Endothelial cell of umbilical vein (primary cell): ENCODE measurements at regions not wholly inside any gene's neighbourhood (a gene's known extent, or its start where the extent isn't known, plus 50 kb on each side); places are given as distances from the start of the nearest gene placed in this dataset.

Experiments used
- BruUV-seq: library from RNA; stranded (reverse); fragments of 400-500 nt; replicated peaks from 2 replicates; lab custom pipeline; 2021; lab: Mats Ljungman, UMichigan
- CTCF ChIA-PET: fragments of 300-600, 350-600 bp; sonication (Branson Sonifier 250); formaldehyde crosslinking; loops from one replicate; lab custom pipeline; 2021; ENCODE audit warnings: antibody characterized with exemption, inconsistent platforms; lab: Charles Lee
- POLR2A ChIA-PET: fragments of 300-600, 350-600 bp; sonication (Branson Sonifier 250); formaldehyde crosslinking; loops from one replicate; lab custom pipeline; 2021; ENCODE audit warnings: antibody characterized with exemption, inconsistent platforms; lab: Charles Lee
- DNase-seq: peaks from one replicate; pipeline ENCODE4 v3.0.0-alpha.2; 2011; ENCODE audit warnings: low read depth, low spot score
- FAIRE-seq: peaks from 2 replicates; lab custom pipeline; 2011; peaks lifted over from hg19 to GRCh38; lab: Jason Lieb, UNC
- H2AFZ ChIP-seq: 2 replicates; pipeline ENCODE4 v1.6.0; 2012; ENCODE audit warnings: low read depth, low read length, control low read depth, inconsistent platforms
- H3K27ac ChIP-seq: 2 replicates; pipeline ENCODE4 v1.5.1; 2011; ENCODE audit warnings: low read depth, mild to moderate bottlenecking, control low read depth, low read length, moderate library complexity; ENCODE audit not compliant: insufficient read depth
- H3K27me3 ChIP-seq, 2 experiments: 2 replicates each; pipeline versions ENCODE4 v1.6.0 to v1.6.1; 2011; ENCODE audit warnings: low read length in 2 of 2, mixed read lengths in 1 of 2; ENCODE audit not compliant: control insufficient read depth in 2 of 2, insufficient read depth in 2 of 2
- H3K36me3 ChIP-seq, 2 experiments: 2 replicates in 1 of 2; 3 replicates in 1 of 2; pipeline ENCODE4 v1.5.1; 2011; ENCODE audit warnings: low read length in 2 of 2, mild to moderate bottlenecking in 1 of 2, moderate library complexity in 1 of 2; ENCODE audit not compliant: control insufficient read depth in 2 of 2, insufficient read depth in 2 of 2; ENCODE audit errors: extremely low read depth in 1 of 2
- H3K4me1 ChIP-seq: 3 replicates; pipeline ENCODE4 v1.5.1; 2011; ENCODE audit warnings: mild to moderate bottlenecking, low read length; ENCODE audit not compliant: control insufficient read depth, insufficient read depth; ENCODE audit errors: extremely low read depth
- H3K4me2 ChIP-seq: 2 replicates; pipeline ENCODE4 v1.6.1; 2011; ENCODE audit warnings: low read length, control low read depth, mixed read lengths; ENCODE audit not compliant: insufficient read depth
- H3K4me3 ChIP-seq, 3 experiments: fragments of 200-600 bp in 1 of 3; sonication (generic), shearing (Covaris generic) in 1 of 3; replicated peaks in 1 of 3; 2 replicates each; pipeline ENCODE4 v1.5.1; 2011 to 2016; ENCODE audit warnings: control low read depth in 3 of 3, low read length in 3 of 3, mild to moderate bottlenecking in 2 of 3, inconsistent platforms in 1 of 3, low read depth in 1 of 3, moderate library complexity in 1 of 3; ENCODE audit not compliant: insufficient read depth in 1 of 3
- H3K79me2 ChIP-seq: 2 replicates; pipeline ENCODE4 v1.6.0; 2012; ENCODE audit warnings: low read length, inconsistent platforms; ENCODE audit not compliant: control insufficient read depth, insufficient read depth
- H3K9ac ChIP-seq: replicated peaks from 2 replicates; pipeline ENCODE3; 2011; ENCODE audit warnings: low read length, control low read depth; ENCODE audit not compliant: insufficient read depth; ENCODE audit errors: extremely low read depth
- H3K9me1 ChIP-seq: replicated peaks from 3 replicates; pipeline ENCODE4 v1.6.0; 2011; ENCODE audit warnings: mild to moderate bottlenecking, low read length; ENCODE audit not compliant: control insufficient read depth, insufficient read depth; ENCODE audit errors: extremely low read depth
- H3K9me3 ChIP-seq: replicated peaks from 2 replicates; pipeline ENCODE4 v1.5.1; 2012; ENCODE audit warnings: low read length, inconsistent platforms; ENCODE audit not compliant: control insufficient read depth, insufficient read depth
- H4K20me1 ChIP-seq: replicated peaks from 2 replicates; pipeline ENCODE3; 2011; ENCODE audit warnings: mild to moderate bottlenecking, low read length; ENCODE audit not compliant: control insufficient read depth, insufficient read depth; ENCODE audit errors: extremely low read depth
- FOS ChIP-seq: IDR thresholded peaks from 2 replicates; pipeline ENCODE4 v1.6.1; 2011; ENCODE audit warnings: mild to moderate bottlenecking, low read length, moderate library complexity, borderline replicate concordance; ENCODE audit not compliant: insufficient read depth
- JUN ChIP-seq: IDR thresholded peaks from 2 replicates; pipeline ENCODE4 v1.6.1; 2011; ENCODE audit warnings: borderline replicate concordance, low read depth; ENCODE audit not compliant: insufficient read length, insufficient read depth
- MYC ChIP-seq: IDR thresholded peaks from one replicate; pipeline ENCODE4 v1.6.1; 2011; ENCODE audit warnings: mild to moderate bottlenecking, low read depth, low read length
- POLR2A ChIP-seq: IDR thresholded peaks from 2 replicates; pipeline ENCODE4 v1.6.1; 2012; ENCODE audit warnings: low read depth, mild to moderate bottlenecking, control low read depth, low read length
- dilution Hi-C: fragments of 300-500 bp; cut with MboI; formaldehyde crosslinking; loops from one replicate; pipeline ENCODE4 v1.15.0; 2019; ENCODE audit warnings: low sequenced_read_pairs; ENCODE audit not compliant: extremely low pct_ligation_motif_present
- intact Hi-C: fragments of 100-400 bp; cut with micrococcal nuclease; formaldehyde crosslinking; loops from one replicate; pipeline ENCODE4 v1.10.0; 2022
- TF ChIP-seq, protein P1 (sequence below): IDR thresholded peaks from 2 replicates; pipeline ENCODE4 v1.6.1; 2011; ENCODE audit not compliant: insufficient read depth, insufficient read length
- TF ChIP-seq, protein P2 (sequence below), 2 donors: IDR thresholded peaks; 1 replicate in 1 of 2; 2 replicates in 1 of 2; pipeline ENCODE4 v1.5.1; 2011; ENCODE audit warnings: low read length in 2 of 2, mild to moderate bottlenecking in 2 of 2, moderate library complexity in 2 of 2, control low read depth in 1 of 2, inconsistent platforms in 1 of 2, low read depth in 1 of 2; ENCODE audit not compliant: insufficient read depth in 1 of 2; ENCODE audit errors: extremely low read depth in 1 of 2

DNA sequence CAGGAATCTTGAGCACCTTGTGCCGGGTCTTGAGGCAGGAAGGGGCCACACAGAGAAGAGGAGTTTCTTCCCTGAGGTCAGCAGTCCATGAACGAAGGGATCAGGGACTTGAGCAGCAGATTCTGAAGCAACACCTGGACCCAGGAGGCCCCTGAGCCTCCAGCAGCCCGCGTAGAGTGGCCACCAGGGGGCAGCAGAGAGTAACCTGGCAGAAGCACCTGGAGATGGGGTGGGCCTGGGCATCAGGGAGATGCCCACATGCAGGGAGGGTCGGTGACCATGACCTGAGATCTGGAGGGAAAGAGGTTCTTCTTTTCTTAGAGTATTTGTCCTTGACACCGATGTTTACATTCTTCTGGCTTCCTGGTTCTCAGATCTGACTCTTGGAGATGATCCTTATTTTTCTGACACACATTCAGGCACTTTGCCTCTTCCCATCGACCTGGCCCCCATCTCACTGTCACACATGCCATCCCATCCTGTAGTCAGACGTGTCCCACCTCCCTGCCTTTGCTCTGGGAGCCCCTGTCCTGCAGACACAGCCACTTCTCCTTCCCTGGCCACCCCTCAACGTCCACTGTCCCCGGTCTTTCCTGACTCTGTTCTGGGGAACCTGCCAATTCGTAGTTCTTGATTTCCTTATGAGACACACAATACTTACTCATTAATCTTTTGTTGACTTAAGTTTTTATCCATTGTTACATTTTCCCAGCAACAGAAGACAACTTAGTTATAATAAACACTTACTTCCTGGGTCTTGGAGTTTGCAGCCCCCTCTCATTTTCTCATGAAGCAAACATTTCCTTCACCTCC lies 66.5 kb downstream of the GGTLC2 start:
- H3K9me1 ChIP-seq, result no peaks in the 10 kb centered on the region
- POLR2A ChIA-PET, result no interaction called here
- H3K9me3 ChIP-seq, result no peaks in the 10 kb centered on the region
- dilution Hi-C loops, result no loop called here
- H3K36me3 ChIP-seq, result no peaks in the 10 kb centered on the region
- FAIRE-seq (peak; percentile 43), DNase-seq (peak; percentile 41)
- intact Hi-C loops, result loop anchor here (5.0 kb wide), 1 partner anchor 36 kb away; no protein-coding TSS in a partner anchor
- CTCF ChIA-PET, result interaction anchor here (1.3 to 3.6 kb wide), 10 partner anchors 10 to 391 kb away, joined by 3 to 20 read pairs (median 8); no protein-coding TSS in a partner anchor
- no peak overlapping the region for H3K4me2 ChIP-seq
- no peak for TF ChIP-seq POLR2A
- TF ChIP-seq, protein P1, sequence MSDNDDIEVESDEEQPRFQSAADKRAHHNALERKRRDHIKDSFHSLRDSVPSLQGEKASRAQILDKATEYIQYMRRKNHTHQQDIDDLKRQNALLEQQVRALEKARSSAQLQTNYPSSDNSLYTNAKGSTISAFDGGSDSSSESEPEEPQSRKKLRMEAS, result no peak
- TF ChIP-seq MYC, result no peak
- no peak for TF ChIP-seq JUN
- TF ChIP-seq, protein P2, sequence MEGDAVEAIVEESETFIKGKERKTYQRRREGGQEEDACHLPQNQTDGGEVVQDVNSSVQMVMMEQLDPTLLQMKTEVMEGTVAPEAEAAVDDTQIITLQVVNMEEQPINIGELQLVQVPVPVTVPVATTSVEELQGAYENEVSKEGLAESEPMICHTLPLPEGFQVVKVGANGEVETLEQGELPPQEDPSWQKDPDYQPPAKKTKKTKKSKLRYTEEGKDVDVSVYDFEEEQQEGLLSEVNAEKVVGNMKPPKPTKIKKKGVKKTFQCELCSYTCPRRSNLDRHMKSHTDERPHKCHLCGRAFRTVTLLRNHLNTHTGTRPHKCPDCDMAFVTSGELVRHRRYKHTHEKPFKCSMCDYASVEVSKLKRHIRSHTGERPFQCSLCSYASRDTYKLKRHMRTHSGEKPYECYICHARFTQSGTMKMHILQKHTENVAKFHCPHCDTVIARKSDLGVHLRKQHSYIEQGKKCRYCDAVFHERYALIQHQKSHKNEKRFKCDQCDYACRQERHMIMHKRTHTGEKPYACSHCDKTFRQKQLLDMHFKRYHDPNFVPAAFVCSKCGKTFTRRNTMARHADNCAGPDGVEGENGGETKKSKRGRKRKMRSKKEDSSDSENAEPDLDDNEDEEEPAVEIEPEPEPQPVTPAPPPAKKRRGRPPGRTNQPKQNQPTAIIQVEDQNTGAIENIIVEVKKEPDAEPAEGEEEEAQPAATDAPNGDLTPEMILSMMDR (IDR thresholded peaks at IDR 0.05; ENCODE audit: extremely low read depth in 1 of 2, insufficient read depth in 1 of 2, low read depth in 1 of 2, low read length in 2 of 2), result peak; percentile 90 to 97
- no peak for TF ChIP-seq FOS
- H3K4me1 ChIP-seq, result no peaks in the 10 kb centered on the region
- H2AFZ ChIP-seq, result no peak overlapping the region
- no TSS peak for BruUV-seq
- H3K79me2 ChIP-seq, result no peaks in the 10 kb centered on the region
- H3K9ac ChIP-seq, result no peak overlapping the region
- H3K27ac ChIP-seq, result no peak overlapping the region
- no peaks in the 10 kb centered on the region for H4K20me1 ChIP-seq
- H3K4me3 ChIP-seq, result no peak overlapping the region
- peaks cover 0 to 2% of the 10 kb centered on the region in 2 experiments for H3K27me3 ChIP-seq
